GM21786 (cell line): ENCODE measurements at regions not wholly inside any gene's neighbourhood (a gene's known extent, or its start where the extent isn't known, plus 50 kb on each side); places are given as distances from the start of the nearest gene placed in this dataset.

Source experiments
- ATAC-seq: cut with Tn5 transposase; IDR thresholded peaks from one replicate; pipeline ENCODE4 v1.9.1; 2021; ENCODE audit not compliant: unreplicated experiment

- no peak for ATAC-seq
Measured at GRCh38 chr2:71749671-71750101, 296.3 kb downstream of the DYSF start.

GRCh38 chr2:71748227-71748626 lies 294.9 kb downstream of the DYSF start:
- no peak for ATAC-seq

- ATAC-seq: no peak
Measured at GRCh38 chr2:71747559-71747958, 294.2 kb downstream of the DYSF start.

GRCh38 chr2:71746946-71747501 lies 293.7 kb downstream of the DYSF start:
- ATAC-seq: no peak

GRCh38 chr2:71744781-71745180 lies 291.4 kb downstream of the DYSF start:
- ATAC-seq: no peak

- ATAC-seq: no peak
Measured at GRCh38 chr2:71743995-71744675, 290.8 kb downstream of the DYSF start.

- ATAC-seq: no peak
Measured at GRCh38 chr2:71742953-71743601, 289.7 kb downstream of the DYSF start.

- no peak for ATAC-seq
Measured at GRCh38 chr2:71736986-71737385, 283.6 kb downstream of the DYSF start.

GRCh38 chr2:71736091-71736861 lies 282.9 kb downstream of the DYSF start:
- ATAC-seq: no peak
